ENCODE measurements at regions not wholly inside any gene's neighbourhood (a gene's known extent, or its start where the extent isn't known, plus 50 kb on each side); places are given as distances from the start of the nearest gene placed in this dataset.
A peak's percentile ranks its signal among the peaks of the same experiment; 100 is the strongest.

DNA sequence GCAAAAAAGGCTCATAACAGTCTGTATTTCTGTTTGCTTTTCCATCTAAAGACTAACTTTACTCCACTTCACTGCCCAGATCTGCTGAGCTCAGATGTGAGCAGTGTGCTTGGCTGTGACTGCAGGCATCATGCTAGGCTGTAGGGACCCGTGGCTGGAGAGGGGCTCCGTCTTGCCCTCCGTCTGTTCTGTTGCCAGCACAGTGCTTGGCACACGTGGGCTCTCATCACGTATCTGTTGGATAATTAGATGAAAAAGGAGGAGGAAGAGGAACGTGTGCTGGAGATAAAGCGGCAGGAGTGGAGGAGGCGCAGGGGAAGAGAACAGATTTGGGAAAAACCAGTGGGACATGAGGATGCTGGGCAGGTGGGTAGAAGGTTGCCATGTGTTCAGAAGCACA is 57.6 kb upstream of the IER3 start:
- no peak for ATAC-seq
- H3K27me3 ChIP-seq: no peaks in the 10 kb centered on the region
- H3K9me3 ChIP-seq: no peaks in the 10 kb centered on the region
- WGBS (ENCODE audit: insufficient coverage, low coverage, low lambda C conversion rate, missing lambda C conversion rate): 70% methylated on average over 8 of the region's 8 CpGs
- TF ChIP-seq, protein P1, sequence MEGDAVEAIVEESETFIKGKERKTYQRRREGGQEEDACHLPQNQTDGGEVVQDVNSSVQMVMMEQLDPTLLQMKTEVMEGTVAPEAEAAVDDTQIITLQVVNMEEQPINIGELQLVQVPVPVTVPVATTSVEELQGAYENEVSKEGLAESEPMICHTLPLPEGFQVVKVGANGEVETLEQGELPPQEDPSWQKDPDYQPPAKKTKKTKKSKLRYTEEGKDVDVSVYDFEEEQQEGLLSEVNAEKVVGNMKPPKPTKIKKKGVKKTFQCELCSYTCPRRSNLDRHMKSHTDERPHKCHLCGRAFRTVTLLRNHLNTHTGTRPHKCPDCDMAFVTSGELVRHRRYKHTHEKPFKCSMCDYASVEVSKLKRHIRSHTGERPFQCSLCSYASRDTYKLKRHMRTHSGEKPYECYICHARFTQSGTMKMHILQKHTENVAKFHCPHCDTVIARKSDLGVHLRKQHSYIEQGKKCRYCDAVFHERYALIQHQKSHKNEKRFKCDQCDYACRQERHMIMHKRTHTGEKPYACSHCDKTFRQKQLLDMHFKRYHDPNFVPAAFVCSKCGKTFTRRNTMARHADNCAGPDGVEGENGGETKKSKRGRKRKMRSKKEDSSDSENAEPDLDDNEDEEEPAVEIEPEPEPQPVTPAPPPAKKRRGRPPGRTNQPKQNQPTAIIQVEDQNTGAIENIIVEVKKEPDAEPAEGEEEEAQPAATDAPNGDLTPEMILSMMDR (IDR thresholded peaks at IDR 0.05): no peak
- no peak for TF ChIP-seq POLR2A (IDR thresholded peaks at IDR 0.05)
- no peak overlapping the region for H3K4me3 ChIP-seq
- no peaks in the 10 kb centered on the region for H3K4me1 ChIP-seq
- no peak overlapping the region for H3K27ac ChIP-seq
- no peaks in the 10 kb centered on the region for H3K36me3 ChIP-seq
- intact Hi-C loops (cut with DNase I): no loop called here
- no peak for DNase-seq

DNA sequence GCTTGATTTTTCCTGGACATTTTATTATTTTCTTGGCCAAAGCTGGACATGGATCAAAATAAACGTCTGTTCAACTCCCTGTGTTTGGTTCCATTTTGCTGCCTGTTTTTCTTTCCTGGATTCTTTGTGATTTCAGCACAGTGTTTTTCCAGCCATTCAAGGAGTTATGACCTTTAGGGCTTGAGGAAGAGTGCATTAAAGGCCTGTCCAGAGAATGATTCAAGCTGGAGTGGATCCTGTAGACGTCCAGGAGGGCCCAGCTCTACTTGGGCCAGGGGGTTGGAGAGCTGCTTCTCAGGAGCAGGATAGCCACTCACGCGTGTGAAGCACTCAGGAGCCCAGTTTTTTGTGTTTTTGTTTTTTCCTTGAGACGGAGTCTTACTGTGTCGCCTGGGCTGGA is 56.5 kb upstream of the IER3 start:
- 30% methylated on average over 3 of the region's 6 CpGs for WGBS (ENCODE audit: insufficient coverage, low coverage, low lambda C conversion rate, missing lambda C conversion rate)
- Histone ChIP-seq H3K9me3 (no peaks in the 10 kb centered on the region), H3K27me3 (no peaks in the 10 kb centered on the region), H3K4me1 (no peaks in the 10 kb centered on the region), H3K36me3 (no peaks in the 10 kb centered on the region), H3K4me3 (no peak overlapping the region), H3K27ac (peak overlapping the region in 2 of 3 donors; percentile 6 to 13)
- ATAC-seq (peak in 2 of 4 donors; percentile 36 to 55), DNase-seq (no peak)
- intact Hi-C loops (cut with DNase I): no loop called here
- no peak for TF ChIP-seq POLR2A (IDR thresholded peaks at IDR 0.05)
- TF ChIP-seq, protein P1 (IDR thresholded peaks at IDR 0.05): no peak

DNA sequence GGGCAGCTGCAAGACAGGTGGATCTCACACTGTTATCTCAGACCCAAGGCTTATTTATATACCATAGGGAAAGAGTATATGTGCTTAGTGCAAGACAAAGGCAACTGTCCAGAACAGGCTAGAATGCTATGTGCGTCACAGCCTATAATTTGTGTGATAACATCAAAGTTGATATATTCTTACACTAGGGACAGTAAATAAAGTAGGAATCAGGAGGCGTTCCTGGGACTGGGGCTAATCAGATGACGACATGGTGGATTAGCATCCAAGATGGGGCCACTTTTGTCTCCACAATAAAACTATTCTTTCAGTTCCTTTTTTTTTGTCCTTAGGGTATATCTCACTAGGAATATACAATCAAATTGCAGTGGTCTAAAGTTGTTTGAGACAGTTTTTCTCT is 54.9 kb upstream of the IER3 start:
- Histone ChIP-seq H3K27ac (no peak overlapping the region), H3K27me3 (no peaks in the 10 kb centered on the region), H3K4me3 (no peak overlapping the region), H3K9me3 (no peaks in the 10 kb centered on the region), H3K36me3 (no peaks in the 10 kb centered on the region), H3K4me1 (no peaks in the 10 kb centered on the region)
- WGBS (ENCODE audit: insufficient coverage, low coverage, low lambda C conversion rate, missing lambda C conversion rate): 86% methylated on average over 3 of the region's 3 CpGs
- ATAC-seq (no peak), DNase-seq (no peak)
- TF ChIP-seq, protein P1 (IDR thresholded peaks at IDR 0.05): no peak
- no peak for TF ChIP-seq POLR2A (IDR thresholded peaks at IDR 0.05)
- intact Hi-C loops (cut with DNase I): no loop called here

DNA sequence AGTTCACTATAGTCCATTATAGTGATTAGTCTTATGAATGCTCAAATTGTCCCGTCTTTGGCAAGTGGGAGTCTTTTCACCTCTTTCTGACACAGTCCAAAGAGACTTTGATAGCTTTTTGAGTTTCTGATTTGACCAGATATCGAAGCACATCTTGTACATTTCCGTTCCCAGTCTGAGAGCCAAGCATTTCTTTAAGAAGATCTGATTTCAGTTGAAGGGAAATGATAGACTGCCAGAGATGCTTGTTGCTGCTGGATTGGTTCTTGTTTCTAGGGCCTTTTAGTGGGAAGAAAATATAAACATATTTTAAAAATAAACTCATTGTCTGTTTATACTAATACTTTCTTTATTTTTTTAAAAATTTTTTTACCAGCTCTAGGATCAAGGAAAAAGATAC is 54.1 kb upstream of the IER3 start:
- DNase-seq: no peak
- no peaks in the 10 kb centered on the region for H3K36me3 ChIP-seq
- H3K27ac ChIP-seq: no peak overlapping the region
- no peak overlapping the region for H3K4me3 ChIP-seq
- intact Hi-C loops (cut with DNase I): no loop called here
- H3K27me3 ChIP-seq: no peaks in the 10 kb centered on the region
- no peaks in the 10 kb centered on the region for H3K9me3 ChIP-seq
- TF ChIP-seq POLR2A (IDR thresholded peaks at IDR 0.05): no peak
- TF ChIP-seq, protein P1 (IDR thresholded peaks at IDR 0.05): no peak
- no peak for ATAC-seq
- 77% methylated on average over 3 of the region's 3 CpGs for WGBS (ENCODE audit: insufficient coverage, low coverage, low lambda C conversion rate, missing lambda C conversion rate)
- no peaks in the 10 kb centered on the region for H3K4me1 ChIP-seq
